ENCODE measurements at regions not wholly inside any gene's neighbourhood (a gene's known extent, or its start where the extent isn't known, plus 50 kb on each side); places are given as distances from the start of the nearest gene placed in this dataset.

DNA sequence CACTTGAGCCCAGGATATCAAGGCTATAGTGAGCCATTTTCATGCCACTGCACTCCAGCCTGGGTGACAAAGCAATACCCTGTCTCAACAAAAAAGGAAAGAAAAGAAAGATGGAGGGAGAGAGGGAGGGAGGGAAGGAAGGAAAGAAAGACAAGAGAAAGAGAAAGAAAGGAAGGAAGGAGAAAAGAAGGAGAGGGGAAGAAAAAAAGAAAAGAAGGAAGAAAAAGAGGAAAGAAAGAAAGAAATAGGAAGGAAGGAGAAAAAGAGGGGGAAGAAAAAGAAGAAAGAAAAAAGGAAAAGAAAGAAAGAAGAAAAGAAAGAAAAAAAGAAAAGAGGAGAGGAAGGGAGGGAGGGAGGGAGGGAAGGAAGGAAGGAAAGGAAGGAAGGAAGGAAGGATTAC is 321.5 kb upstream of the CNTNAP2 start:
- Histone ChIP-seq H2BK5ac (ENCODE audit: low read depth, low read length, poor library complexity, severe bottlenecking) (no peak overlapping the region), H3K27me3 (ENCODE audit: control insufficient read depth, insufficient read depth, low read length) (no peaks in the 10 kb centered on the region), H3K9me1 (ENCODE audit: insufficient read depth, low read length) (no peaks in the 10 kb centered on the region), H2BK15ac (ENCODE audit: low read depth, low read length) (no peak overlapping the region), H4K8ac (ENCODE audit: low read depth in 2 of 2, low read length in 2 of 2) (no peak overlapping the region), H3K4ac (ENCODE audit: low read depth, low read length) (no peak overlapping the region), H3K36me3 (ENCODE audit: control insufficient read depth, insufficient read depth, low read length) (no peaks in the 10 kb centered on the region), H2AFZ (replicated peaks; ENCODE audit: low read length, poor library complexity) (no peak overlapping the region), H3K4me3 (ENCODE audit: insufficient read depth, low read depth, low read length) (no peak overlapping the region), H4K5ac (ENCODE audit: low read depth, low read length) (no peak overlapping the region), H3K4me2 (ENCODE audit: low read depth, low read length) (no peak overlapping the region), H2BK120ac (ENCODE audit: low read depth, low read length) (no peak overlapping the region), H3K18ac (ENCODE audit: low read depth, low read length) (no peak overlapping the region), H3K14ac (replicated peaks; ENCODE audit: low read depth, low read length) (no peak overlapping the region), H3K9ac (ENCODE audit: low read depth, low read length) (no peak overlapping the region), H4K20me1 (ENCODE audit: insufficient read depth, low read length) (no peaks in the 10 kb centered on the region), H3K79me1 (ENCODE audit: low read depth in 1 of 2, low read length in 2 of 2) (no peaks in the 10 kb centered on the region), H2AK5ac (ENCODE audit: low read depth, low read length) (no peak overlapping the region), H2BK20ac (ENCODE audit: low read depth, low read length) (no peak overlapping the region), H3K27ac (ENCODE audit: insufficient read depth, low read length) (no peak overlapping the region), H2AK9ac (replicated peaks; ENCODE audit: low read depth, low read length, poor library complexity) (no peak overlapping the region), H3K9me3 (ENCODE audit: control insufficient read depth, insufficient read depth, low read length) (peaks cover 2% of the 10 kb centered on the region; the same call in 1 of the 2 replicates), H3K23ac (ENCODE audit: low read depth, low read length) (no peak overlapping the region), H4K91ac (ENCODE audit: insufficient read depth, low read depth, low read length) (no peak overlapping the region), H3K4me1 (ENCODE audit: control insufficient read depth, insufficient read depth, low read length) (no peaks in the 10 kb centered on the region), H3K56ac (ENCODE audit: extremely low read depth, insufficient read depth, low read length) (no peak overlapping the region)
- in situ Hi-C loops (cut with MboI; ENCODE audit: low sequenced_read_pairs) = no loop called here
- no peak for DNase-seq
- intact Hi-C loops (cut with micrococcal nuclease) = no loop called here
- dilution Hi-C loops (cut with HindIII; ENCODE audit: low sequenced_read_pairs, unreplicated experiment) = no loop called here
- ATAC-seq (ENCODE audit: low read depth) = no peak
- no peak for TF ChIP-seq BHLHE40 (IDR thresholded peaks at IDR 0.05; ENCODE audit: low read depth, low read length)
- no peak for TF ChIP-seq CHD1 (IDR thresholded peaks at IDR 0.05; ENCODE audit: low read depth, low read length)
- TF ChIP-seq RCOR1 (IDR thresholded peaks at IDR 0.05; ENCODE audit: insufficient replicate concordance, low read length) = no peak
- no peak for TF ChIP-seq MXI1 (IDR thresholded peaks at IDR 0.05; ENCODE audit: borderline replicate concordance, low read depth, low read length)
- TF ChIP-seq, protein P1, sequence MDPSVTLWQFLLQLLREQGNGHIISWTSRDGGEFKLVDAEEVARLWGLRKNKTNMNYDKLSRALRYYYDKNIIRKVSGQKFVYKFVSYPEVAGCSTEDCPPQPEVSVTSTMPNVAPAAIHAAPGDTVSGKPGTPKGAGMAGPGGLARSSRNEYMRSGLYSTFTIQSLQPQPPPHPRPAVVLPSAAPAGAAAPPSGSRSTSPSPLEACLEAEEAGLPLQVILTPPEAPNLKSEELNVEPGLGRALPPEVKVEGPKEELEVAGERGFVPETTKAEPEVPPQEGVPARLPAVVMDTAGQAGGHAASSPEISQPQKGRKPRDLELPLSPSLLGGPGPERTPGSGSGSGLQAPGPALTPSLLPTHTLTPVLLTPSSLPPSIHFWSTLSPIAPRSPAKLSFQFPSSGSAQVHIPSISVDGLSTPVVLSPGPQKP (IDR thresholded peaks at IDR 0.05; ENCODE audit: borderline replicate concordance, low read depth, low read length) = no peak
- POLR2A ChIA-PET (ENCODE audit: unreplicated experiment) = no interaction called here
- no TSS peak for BruUV-seq (replicated peaks)
- CTCF ChIA-PET = no interaction called here

Measured in IMR-90 (cell line).